SK-N-SH treated with all-trans-retinoic acid at 6 μM for 48 hours (cell line): ENCODE measurements at regions not wholly inside any gene's neighbourhood (a gene's known extent, or its start where the extent isn't known, plus 50 kb on each side); places are given as distances from the start of the nearest gene placed in this dataset.
"Not testable (repeated sequence)": the region's sequence is repeated elsewhere in the genome, so short reads cannot be mapped to it uniquely, and the experiment has no call there.

Experiments
- ATAC-seq: fragments of 200-7000 bp; cut with Tn5 transposase; 3 replicates; pipeline ENCODE4 v1.9.1; 2020; ENCODE audit warnings: mild to moderate bottlenecking, moderate library complexity
- ARNTL ChIP-seq: fragments of 450-650 bp; formaldehyde crosslinking; IDR thresholded peaks from 2 replicates; pipeline ENCODE4 v1.5.0; 2020; ENCODE audit warnings: low read depth, mild to moderate bottlenecking, moderate library complexity, borderline replicate concordance
- BACH2 ChIP-seq: fragments of 250-450 bp; sonication (Bioruptor Pico); IDR thresholded peaks from 2 replicates; pipeline ENCODE4 v1.9.0; 2021; ENCODE audit warnings: mild to moderate bottlenecking, borderline replicate concordance
- CREB5 ChIP-seq: fragments of 250-450 bp; sonication (Bioruptor Pico); IDR thresholded peaks from 2 replicates; pipeline ENCODE4 v1.5.1; 2020; ENCODE audit warnings: low read depth, mild to moderate bottlenecking, moderate library complexity
- CSRNP3 ChIP-seq: fragments of 250-450 bp; sonication (Bioruptor Pico); IDR thresholded peaks from 2 replicates; pipeline ENCODE4 v1.5.1; 2021; ENCODE audit warnings: mild to moderate bottlenecking, moderate library complexity
- ESRRG ChIP-seq: fragments of 250-450 bp; sonication (Bioruptor Pico); IDR thresholded peaks from 2 replicates; pipeline ENCODE4 v1.6.1; 2021; ENCODE audit warnings: mild to moderate bottlenecking
- GLIS3 ChIP-seq: fragments of 250-450 bp; sonication (Bioruptor Pico); IDR thresholded peaks from 2 replicates; pipeline ENCODE4 v1.5.0; 2020; ENCODE audit warnings: mild to moderate bottlenecking, moderate library complexity
- OSR1 ChIP-seq: fragments of 250-450 bp; sonication (Bioruptor Pico); IDR thresholded peaks from 2 replicates; pipeline ENCODE4 v1.8.0; 2022; ENCODE audit warnings: moderate library complexity, mild to moderate bottlenecking, inconsistent platforms
- PATZ1 ChIP-seq: fragments of 250-450 bp; sonication (Bioruptor Pico); IDR thresholded peaks from 2 replicates; pipeline ENCODE4 v1.8.0; 2020; ENCODE audit warnings: mild to moderate bottlenecking, moderate library complexity, borderline replicate concordance
- POU6F1 ChIP-seq: fragments of 250-450 bp; sonication (Bioruptor Pico); IDR thresholded peaks from 2 replicates; pipeline ENCODE4 v1.8.0; 2021; ENCODE audit warnings: low read depth, mild to moderate bottlenecking, moderate library complexity, borderline replicate concordance
- PPARA ChIP-seq: fragments of 250-450 bp; sonication (Bioruptor Pico); IDR thresholded peaks from 2 replicates; pipeline ENCODE4 v1.5.0; 2020; ENCODE audit warnings: mild to moderate bottlenecking, borderline replicate concordance
- RARB ChIP-seq: fragments of 250-450 bp; sonication (Bioruptor Pico); IDR thresholded peaks from 2 replicates; pipeline ENCODE4 v1.8.0; 2021; ENCODE audit warnings: mild to moderate bottlenecking, moderate library complexity
- SNAI2 ChIP-seq: fragments of 250-450 bp; sonication (Bioruptor Pico); IDR thresholded peaks from 2 replicates; pipeline ENCODE4 v1.5.0; 2020; ENCODE audit warnings: mild to moderate bottlenecking, moderate library complexity
- TOX ChIP-seq: fragments of 250-450 bp; sonication (Bioruptor Pico); IDR thresholded peaks from 2 replicates; pipeline ENCODE4 v1.8.0; 2021; ENCODE audit warnings: mild to moderate bottlenecking, moderate library complexity, borderline replicate concordance
- TSHZ2 ChIP-seq: fragments of 250-450 bp; sonication (Bioruptor Pico); IDR thresholded peaks from 2 replicates; pipeline ENCODE4 v1.5.0; 2020; ENCODE audit warnings: mild to moderate bottlenecking, moderate library complexity
- ZC3H10 ChIP-seq: fragments of 250-450 bp; sonication (Bioruptor Pico); IDR thresholded peaks from 2 replicates; pipeline ENCODE4 v1.5.1; 2021; ENCODE audit warnings: mild to moderate bottlenecking, moderate library complexity
- ZFP30 ChIP-seq: fragments of 450-650 bp; formaldehyde crosslinking; IDR thresholded peaks from 2 replicates; pipeline ENCODE4 v1.5.0; 2022; ENCODE audit warnings: mild to moderate bottlenecking, moderate library complexity
- ZNF565 ChIP-seq: fragments of 450-650 bp; formaldehyde crosslinking; conservative IDR thresholded peaks from 2 replicates; pipeline ENCODE4 v1.5.0; 2020; ENCODE audit warnings: low read depth, mild to moderate bottlenecking, moderate library complexity
- ZNF70 ChIP-seq: fragments of 450-650 bp; formaldehyde crosslinking; IDR thresholded peaks from 2 replicates; pipeline ENCODE4 v1.5.0; 2020; ENCODE audit warnings: mild to moderate bottlenecking, moderate library complexity
- ZNF8 ChIP-seq: fragments of 450-650 bp; formaldehyde crosslinking; IDR thresholded peaks from 2 replicates; pipeline ENCODE4 v1.5.0; 2020; ENCODE audit warnings: mild to moderate bottlenecking, moderate library complexity

- TF ChIP-seq TOX (CRISPR knock-in tag) (no peak), ZNF70 (CRISPR knock-in tag) (no peak), GLIS3 (CRISPR knock-in tag) (no peak), BACH2 (CRISPR knock-in tag) (no peak), ARNTL (no peak), TSHZ2 (CRISPR knock-in tag) (no peak), ZNF8 (CRISPR knock-in tag) (no peak), PPARA (no peak), RARB (CRISPR knock-in tag) (no peak), ESRRG (CRISPR knock-in tag) (no peak)
- no peak for ATAC-seq
These were observed 324.7 kb upstream of the SFSWAP start for GRCh38 chr12:131386167-131386521.

- TF ChIP-seq BACH2 (CRISPR knock-in tag) = no peak
- TF ChIP-seq TOX (CRISPR knock-in tag) = no peak
- ATAC-seq = no peak
These were observed 324.1 kb upstream of the SFSWAP start for GRCh38 chr12:131386781-131387180.

GRCh38 chr12:131387281-131388163 is 323.4 kb upstream of the SFSWAP start:
- TF ChIP-seq CREB5 (CRISPR knock-in tag) = no peak
- TF ChIP-seq PATZ1 = no peak
- no peak for TF ChIP-seq TOX (CRISPR knock-in tag)
- TF ChIP-seq ZNF8 (CRISPR knock-in tag) = no peak
- TF ChIP-seq CSRNP3 (CRISPR knock-in tag) = no peak
- TF ChIP-seq, all 23 proteins: peak for 0
- no peak for ATAC-seq

GRCh38 chr12:131388164-131389053 is 322.5 kb upstream of the SFSWAP start:
- ATAC-seq = not testable (repeated sequence)

- TF ChIP-seq PPARA = no peak
- TF ChIP-seq ESRRG (CRISPR knock-in tag) = no peak
- no peak for TF ChIP-seq ZNF565
- no peak for TF ChIP-seq ZC3H10
- TF ChIP-seq CREB5 (CRISPR knock-in tag) = no peak
- TF ChIP-seq ZNF8 (CRISPR knock-in tag) = no peak
- TF ChIP-seq ZFP30 = no peak
- TF ChIP-seq SNAI2 (CRISPR knock-in tag) = no peak
- TF ChIP-seq OSR1 (CRISPR knock-in tag) = no peak
- no peak for TF ChIP-seq ARNTL
- no peak for TF ChIP-seq POU6F1 (CRISPR knock-in tag)
- ATAC-seq = no peak
These were observed 321.6 kb upstream of the SFSWAP start for GRCh38 chr12:131389054-131390013.
